Pancreas (tissue), 10 donors: ENCODE measurements at regions not wholly inside any gene's neighbourhood (a gene's known extent, or its start where the extent isn't known, plus 50 kb on each side); places are given as distances from the start of the nearest gene placed in this dataset.

Experiments used
- ATAC-seq, 4 donors: fragments of 200-7000 bp; cut with Tn5 transposase; one replicate each; pipeline versions ENCODE4 v1.8.0 to v1.9.1; 2020; ENCODE audit warnings: mild to moderate bottlenecking in 4 of 4, moderate library complexity in 4 of 4
- DNase-seq, 6 donors: peaks; one replicate each; pipeline ENCODE4 v3.0.0-alpha.2; 2020
- FAIRE-seq: peaks from 2 replicates; lab custom pipeline; 2012; peaks lifted over from hg19 to GRCh38; lab: Jason Lieb, UNC
- H3K27ac ChIP-seq, 4 donors: fragments of 200-600 bp; sonication (generic); 1 replicate in 3 of 4; 2 replicates in 1 of 4; pipeline versions ENCODE4 v1.5.0 to v1.8.0; 2020
- H3K27me3 ChIP-seq, 4 donors: fragments of 200-600 bp; one replicate each; pipeline ENCODE4 v1.8.0; 2021
- H3K36me3 ChIP-seq, 3 donors: fragments of 200-600 bp; sonication (generic) in 1 of 3; one replicate each; pipeline versions ENCODE4 v1.5.0 to v1.8.0; 2020 to 2021
- H3K4me1 ChIP-seq, 3 donors: fragments of 200-600 bp; one replicate each; pipeline ENCODE4 v1.8.0; 2021
- H3K4me3 ChIP-seq, 4 donors: fragments of 200-600 bp; sonication (generic) in 2 of 4; one replicate each; pipeline versions ENCODE4 v1.5.0 to v1.8.0; 2020 to 2021
- H3K9me3 ChIP-seq, 4 donors: fragments of 200-600 bp; one replicate each; pipeline ENCODE4 v1.8.0; 2021
- WGBS, 2 donors: extraction: QIAGEN DNeasy Blood & Tissue Kit; methylation state at CpG; one replicate each; pipeline ENCODE4 v1.1.7; 2013; 5-methylcytosine and 5-hydroxymethylcytosine counted together
- intact Hi-C, 3 donors: fragments of 100-400 bp; cut with DNase I; formaldehyde crosslinking; loops; one replicate each; pipeline versions ENCODE4 v1.11.1 to v1.14.2; 2022
- TF ChIP-seq, protein P1 (sequence below), 4 donors: fragments of 200-600 bp; sonication (generic) in 3 of 4; IDR thresholded peaks; one replicate each; pipeline versions ENCODE4 v1.5.0 to v1.8.0; 2021; ENCODE audit warnings: antibody characterized with exemption in 4 of 4
- donor health status: healthy with polysubstance abuse.
- donor health status: DM: no; HTN: no; CAD: no; lungs with moderate emphysema.
- donor health status: DM: no; HTN: no; CAD: no.
- donor health status: control.
- donor health status: control.
- donor health status: Bipolar disorder and iron deficiency.
- donor health status: DM: yes; HTN: yes; CAD: no.
- donor health status: DM: no; HTN: no; CAD: no.
- donor health status: DM: no; HTN: no; CAD: no.
- donor health status: DM: yes; HTN: yes; CAD: no.

DNA sequence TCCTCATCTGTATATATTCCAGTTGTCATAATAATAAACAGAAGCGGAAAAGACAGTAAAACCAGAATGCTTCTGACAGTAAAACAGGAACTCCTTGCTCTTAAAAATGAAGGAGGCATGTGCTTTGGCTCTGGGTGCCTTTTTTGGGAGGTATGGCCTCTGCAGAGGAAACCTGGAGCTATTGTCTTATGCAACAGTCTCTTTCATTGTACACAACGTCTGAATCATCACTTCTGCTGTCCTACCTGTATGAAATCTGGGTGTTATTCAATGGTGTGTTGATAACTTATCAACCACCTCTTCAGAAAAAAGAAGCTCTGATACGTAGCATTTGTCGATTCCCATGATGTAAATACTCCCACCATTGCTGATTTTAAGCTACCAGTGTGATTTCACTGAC is 64.8 kb downstream of the CDCA7 start:
- intact Hi-C loops, result no loop called here
- DNase-seq (no peak), ATAC-seq (no peak), FAIRE-seq (no peak)
- no peak overlapping the region for H3K4me3 ChIP-seq
- H3K36me3 ChIP-seq, result no peaks in the 10 kb centered on the region
- 44 to 52% methylated on average over 4 of the region's 4 CpGs for WGBS, 2 donors
- TF ChIP-seq, protein P1, sequence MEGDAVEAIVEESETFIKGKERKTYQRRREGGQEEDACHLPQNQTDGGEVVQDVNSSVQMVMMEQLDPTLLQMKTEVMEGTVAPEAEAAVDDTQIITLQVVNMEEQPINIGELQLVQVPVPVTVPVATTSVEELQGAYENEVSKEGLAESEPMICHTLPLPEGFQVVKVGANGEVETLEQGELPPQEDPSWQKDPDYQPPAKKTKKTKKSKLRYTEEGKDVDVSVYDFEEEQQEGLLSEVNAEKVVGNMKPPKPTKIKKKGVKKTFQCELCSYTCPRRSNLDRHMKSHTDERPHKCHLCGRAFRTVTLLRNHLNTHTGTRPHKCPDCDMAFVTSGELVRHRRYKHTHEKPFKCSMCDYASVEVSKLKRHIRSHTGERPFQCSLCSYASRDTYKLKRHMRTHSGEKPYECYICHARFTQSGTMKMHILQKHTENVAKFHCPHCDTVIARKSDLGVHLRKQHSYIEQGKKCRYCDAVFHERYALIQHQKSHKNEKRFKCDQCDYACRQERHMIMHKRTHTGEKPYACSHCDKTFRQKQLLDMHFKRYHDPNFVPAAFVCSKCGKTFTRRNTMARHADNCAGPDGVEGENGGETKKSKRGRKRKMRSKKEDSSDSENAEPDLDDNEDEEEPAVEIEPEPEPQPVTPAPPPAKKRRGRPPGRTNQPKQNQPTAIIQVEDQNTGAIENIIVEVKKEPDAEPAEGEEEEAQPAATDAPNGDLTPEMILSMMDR (IDR thresholded peaks at IDR 0.05), result no peak
- H3K27ac ChIP-seq, result no peak overlapping the region
- no peaks in the 10 kb centered on the region for H3K4me1 ChIP-seq
- no peaks in the 10 kb centered on the region for H3K9me3 ChIP-seq
- no peaks in the 10 kb centered on the region for H3K27me3 ChIP-seq

DNA sequence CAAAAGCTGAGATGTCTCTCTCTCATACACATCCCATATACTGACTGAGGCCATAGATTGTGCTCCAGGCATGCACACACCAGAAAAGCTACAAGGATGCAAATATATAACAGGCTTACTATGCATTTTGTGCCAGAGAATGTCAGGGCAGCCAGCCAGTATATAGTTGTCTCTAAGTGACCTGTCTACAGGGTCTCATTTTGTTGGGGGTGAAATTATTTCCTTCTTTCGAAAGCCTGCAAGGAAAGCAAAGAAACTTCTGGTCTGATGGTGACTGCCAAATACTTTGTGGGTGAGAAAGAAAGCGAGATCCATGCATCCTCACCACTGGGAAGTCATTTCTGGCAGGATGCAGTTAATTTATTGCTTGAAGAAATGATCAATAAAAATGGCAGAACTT is 70.2 kb downstream of the CDCA7 start:
- FAIRE-seq, result no peak
- ATAC-seq, result no peak
- Histone ChIP-seq H3K27ac (no peak overlapping the region), H3K36me3 (no peaks in the 10 kb centered on the region), H3K4me3 (no peak overlapping the region), H3K9me3 (no peaks in the 10 kb centered on the region), H3K4me1 (no peaks in the 10 kb centered on the region), H3K27me3 (no peaks in the 10 kb centered on the region)
- intact Hi-C loops, result no loop called here
- 78% methylated on average over 2 of the region's 2 CpGs for WGBS, 2 donors
- no peak for DNase-seq
- TF ChIP-seq, protein P1 (IDR thresholded peaks at IDR 0.05), result no peak

DNA sequence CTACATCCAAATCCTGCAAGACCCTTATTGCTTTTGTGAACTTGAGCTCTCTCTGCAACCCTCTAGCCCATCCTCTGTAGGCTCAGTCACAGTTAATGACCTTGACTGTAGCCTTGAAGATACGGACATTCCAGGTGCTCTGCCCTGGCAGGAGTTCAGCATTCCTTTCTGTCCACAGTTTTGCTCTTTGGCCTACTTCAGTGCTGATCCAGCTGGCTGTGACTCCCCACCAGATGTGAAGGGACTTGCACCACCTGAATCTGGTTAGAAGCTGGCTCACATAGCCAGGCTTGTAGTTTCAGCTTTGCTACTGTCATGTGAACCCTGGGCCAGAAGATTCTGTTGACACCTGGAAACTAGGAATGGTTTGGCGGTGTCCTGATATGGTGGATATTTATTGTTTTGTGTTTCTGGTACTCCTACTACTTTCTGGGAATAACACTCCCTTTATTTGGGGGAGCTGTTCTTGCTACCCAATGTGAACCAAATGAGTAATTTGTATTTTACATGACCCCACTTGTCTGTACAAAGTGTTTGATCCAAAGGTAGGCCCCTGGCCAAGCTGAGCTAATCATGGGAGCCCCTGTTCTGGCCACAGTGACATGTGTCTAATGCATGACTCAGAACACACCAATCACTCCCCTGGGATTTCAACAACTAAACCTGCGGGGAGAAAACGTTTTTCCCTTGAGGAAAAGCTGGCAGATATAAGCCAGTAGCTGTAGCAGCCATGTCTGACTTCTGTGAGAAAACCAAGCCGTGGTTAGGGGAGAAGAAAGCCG is 73.4 kb downstream of the CDCA7 start:
- Histone ChIP-seq H3K27me3 (no peaks in the 10 kb centered on the region), H3K4me3 (no peak overlapping the region), H3K4me1 (no peaks in the 10 kb centered on the region), H3K9me3 (no peaks in the 10 kb centered on the region), H3K27ac (no peak overlapping the region), H3K36me3 (no peaks in the 10 kb centered on the region)
- no peak for FAIRE-seq
- ATAC-seq, result peak; percentile 46 to 62 (median 50)
- intact Hi-C loops, result no loop called here
- TF ChIP-seq, protein P1 (IDR thresholded peaks at IDR 0.05), result no peak
- peak in 2 of 6 donors; percentile 15 to 21 for DNase-seq
- WGBS, 2 donors, result 67 to 68% methylated on average over 6 of the region's 6 CpGs

DNA sequence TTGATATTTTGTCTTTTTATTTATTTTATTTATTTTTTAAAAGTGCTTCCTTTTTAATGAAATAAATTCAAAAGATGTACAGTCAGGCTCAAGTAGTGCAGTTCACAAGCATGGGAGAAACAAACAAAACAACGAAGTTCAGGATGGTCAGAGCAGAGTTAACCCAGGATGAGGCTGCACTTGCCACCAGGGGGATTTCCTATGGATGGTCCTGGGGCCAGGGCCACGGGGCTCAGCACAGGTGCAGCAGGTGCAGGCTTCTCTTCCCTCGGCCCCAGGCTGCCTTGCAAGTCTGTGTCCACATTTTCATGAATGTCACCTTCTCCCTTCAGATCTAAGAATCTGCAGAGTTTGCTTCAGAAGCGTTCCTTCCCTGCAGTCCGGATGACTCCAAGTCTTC is 76.5 kb downstream of the CDCA7 start:
- H3K4me1 ChIP-seq, result no peaks in the 10 kb centered on the region
- ATAC-seq (no peak), FAIRE-seq (no peak), DNase-seq (no peak)
- no peak overlapping the region for H3K27ac ChIP-seq
- no peaks in the 10 kb centered on the region for H3K36me3 ChIP-seq
- intact Hi-C loops, result no loop called here
- H3K27me3 ChIP-seq, result no peaks in the 10 kb centered on the region
- H3K9me3 ChIP-seq, result no peaks in the 10 kb centered on the region
- H3K4me3 ChIP-seq, result no peak overlapping the region
- TF ChIP-seq, protein P1 (IDR thresholded peaks at IDR 0.05), result no peak
- WGBS, 2 donors, result 63 to 65% methylated on average over 5 of the region's 5 CpGs

DNA sequence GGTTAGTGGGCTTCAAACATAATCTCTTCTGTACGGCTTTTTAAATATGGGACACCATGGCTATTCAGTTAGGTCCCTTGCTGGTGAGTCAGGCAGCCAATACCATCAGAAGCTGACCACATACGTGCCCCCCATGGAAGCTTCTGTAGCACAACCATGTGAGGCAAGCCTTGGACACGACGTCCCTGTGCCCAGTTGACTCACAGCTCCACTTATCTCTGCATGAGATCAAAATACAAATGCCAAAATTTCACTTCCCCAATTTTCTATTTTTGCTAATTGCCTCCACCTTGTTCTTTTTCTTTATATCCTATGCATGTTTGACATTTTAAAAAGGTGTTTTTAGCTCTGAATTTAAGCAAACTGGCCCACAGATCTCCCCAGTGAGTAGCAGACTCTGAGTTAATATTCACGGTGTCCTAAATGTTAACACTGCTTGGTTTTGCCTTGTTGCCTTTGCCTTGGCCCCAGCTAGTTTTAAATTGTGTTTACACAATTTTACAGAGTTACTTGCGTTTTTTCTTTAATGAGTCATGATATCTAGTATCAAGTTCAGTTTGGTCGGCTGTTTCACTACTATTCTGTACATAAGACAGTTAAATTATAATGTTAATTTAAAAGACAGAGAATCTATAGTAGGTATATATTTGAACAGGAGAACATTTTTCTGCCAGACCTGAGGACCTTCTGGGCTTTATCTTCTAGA is 77.5 kb downstream of the CDCA7 start:
- TF ChIP-seq, protein P1 (IDR thresholded peaks at IDR 0.05), result no peak
- no peak for DNase-seq
- Histone ChIP-seq H3K4me1 (no peaks in the 10 kb centered on the region), H3K27ac (no peak overlapping the region), H3K36me3 (no peaks in the 10 kb centered on the region), H3K4me3 (no peak overlapping the region), H3K9me3 (no peaks in the 10 kb centered on the region), H3K27me3 (no peaks in the 10 kb centered on the region)
- FAIRE-seq, result no peak
- intact Hi-C loops, result no loop called here
- 63 to 70% methylated on average over 7 of the region's 7 CpGs for WGBS, 2 donors
- ATAC-seq, result no peak
